ENCODE measurements at regions not wholly inside any gene's neighbourhood (a gene's known extent, or its start where the extent isn't known, plus 50 kb on each side); places are given as distances from the start of the nearest gene placed in this dataset.

- in situ Hi-C loops (cut with MboI; ENCODE audit: low sequenced_read_pairs, unreplicated experiment) = no loop called here
- no peak for DNase-seq (ENCODE audit: low spot score)
- no peak for TF ChIP-seq CTCF (IDR thresholded peaks at IDR 0.05; ENCODE audit: borderline replicate concordance, control extremely low read depth, extremely low read depth, insufficient read depth, missing control alignments)
Measured at GRCh38 chr10:128612631-128613030, 486.4 kb upstream of the MKI67 start.

GRCh38 chr10:128614016-128614605, 487.9 kb upstream of the MKI67 start:
- TF ChIP-seq CTCF (IDR thresholded peaks at IDR 0.05; ENCODE audit: borderline replicate concordance, control extremely low read depth, extremely low read depth, insufficient read depth, missing control alignments) = no peak
- no peak for DNase-seq (ENCODE audit: low spot score)
- in situ Hi-C loops (cut with MboI; ENCODE audit: low sequenced_read_pairs, unreplicated experiment) = no loop called here

GRCh38 chr10:128614802-128615553, 488.8 kb upstream of the MKI67 start:
- in situ Hi-C loops (cut with MboI; ENCODE audit: low sequenced_read_pairs, unreplicated experiment) = no loop called here
- no peak for DNase-seq (ENCODE audit: low spot score)
- no peak for TF ChIP-seq CTCF (IDR thresholded peaks at IDR 0.05; ENCODE audit: borderline replicate concordance, control extremely low read depth, extremely low read depth, insufficient read depth, missing control alignments)

- in situ Hi-C loops (cut with MboI; ENCODE audit: low sequenced_read_pairs, unreplicated experiment) = no loop called here
- no peak for TF ChIP-seq CTCF (IDR thresholded peaks at IDR 0.05; ENCODE audit: borderline replicate concordance, control extremely low read depth, extremely low read depth, insufficient read depth, missing control alignments)
- DNase-seq (ENCODE audit: low spot score) = no peak
Measured at GRCh38 chr10:128617532-128617931, 491.3 kb upstream of the MKI67 start.

- in situ Hi-C loops (cut with MboI; ENCODE audit: low sequenced_read_pairs, unreplicated experiment) = no loop called here
- no peak for TF ChIP-seq CTCF (IDR thresholded peaks at IDR 0.05; ENCODE audit: borderline replicate concordance, control extremely low read depth, extremely low read depth, insufficient read depth, missing control alignments)
- no peak for DNase-seq (ENCODE audit: low spot score)
Measured at GRCh38 chr10:128622706-128623105, 496.5 kb upstream of the MKI67 start.

GRCh38 chr10:128623776-128624175, 497.6 kb upstream of the MKI67 start:
- in situ Hi-C loops (cut with MboI; ENCODE audit: low sequenced_read_pairs, unreplicated experiment) = no loop called here
- no peak for DNase-seq (ENCODE audit: low spot score)
- TF ChIP-seq CTCF (IDR thresholded peaks at IDR 0.05; ENCODE audit: borderline replicate concordance, control extremely low read depth, extremely low read depth, insufficient read depth, missing control alignments) = no peak
